ENCODE measurements at regions not wholly inside any gene's neighbourhood (a gene's known extent, or its start where the extent isn't known, plus 50 kb on each side); places are given as distances from the start of the nearest gene placed in this dataset.

GRCh38 chr1:234875328-234875952 is 253.2 kb downstream of the TOMM20 start (continued):
- peak; percentile 74; the same call in 1 of the 2 replicates for TF ChIP-seq BRD4 (CRISPR knock-in tag; IDR thresholded peaks at IDR 0.05)
- TF ChIP-seq GATA4 (IDR thresholded peaks at IDR 0.05; ENCODE audit: borderline replicate concordance, low read depth), result peak; percentile 81; the same call in 1 of the 2 replicates
- peak; percentile 88 for TF ChIP-seq FOXP4 (CRISPR knock-in tag; IDR thresholded peaks at IDR 0.05)
- TF ChIP-seq HNF4G (IDR thresholded peaks at IDR 0.05; ENCODE audit: borderline replicate concordance, low read depth, low read length), result peak; percentile 92
- TF ChIP-seq HNF4G (CRISPR knock-in tag; IDR thresholded peaks at IDR 0.05; ENCODE audit: borderline replicate concordance, low read depth), result peak; percentile 17; the same call in 1 of the 2 replicates
- peak; percentile 40; the same call in 1 of the 2 replicates for TF ChIP-seq CREB3 (CRISPR knock-in tag; IDR thresholded peaks at IDR 0.05)
- TF ChIP-seq ZNF441 (CRISPR knock-in tag; IDR thresholded peaks at IDR 0.05; ENCODE audit: borderline replicate concordance), result peak; percentile 21; the same call in 1 of the 2 replicates
- TF ChIP-seq AGO2 (optimal IDR thresholded peaks at IDR 0.05; ENCODE audit: low read depth, low read length), result peak; percentile 97
- 0 out of 2 replicates have a peak, but pooled peaks have one; percentile 17 for TF ChIP-seq KMT2B (CRISPR knock-in tag; IDR thresholded peaks at IDR 0.05)
- TF ChIP-seq TARDBP (CRISPR knock-in tag; IDR thresholded peaks at IDR 0.05), result 0 out of 2 replicates have a peak, but pooled peaks have one; percentile 24
- TF ChIP-seq SP2 (CRISPR knock-in tag; IDR thresholded peaks at IDR 0.05), result no peak
- TF ChIP-seq FOSL2 (CRISPR knock-in tag; IDR thresholded peaks at IDR 0.05), result peak; percentile 62
- TF ChIP-seq PHF8 (CRISPR knock-in tag; IDR thresholded peaks at IDR 0.05), result peak; percentile 52
- no peak for TF ChIP-seq HNRNPLL (IDR thresholded peaks at IDR 0.05; ENCODE audit: low read depth, low read length, poor library complexity, severe bottlenecking)
- peak; percentile 56; the same call in 1 of the 2 replicates for TF ChIP-seq KAT8 (CRISPR knock-in tag; IDR thresholded peaks at IDR 0.05)
- peak; percentile 88; the same call in 1 of the 2 replicates for TF ChIP-seq ZBTB7B (CRISPR knock-in tag; IDR thresholded peaks at IDR 0.05)
- peak; percentile 97; the same call in 1 of the 2 replicates for TF ChIP-seq ZBTB26 (CRISPR knock-in tag; IDR thresholded peaks at IDR 0.05; ENCODE audit: borderline replicate concordance)
- TF ChIP-seq ATF2 (CRISPR knock-in tag; IDR thresholded peaks at IDR 0.05), result peak; percentile 83; the same call in 1 of the 2 replicates
- peak; percentile 44; the same call in 1 of the 2 replicates for TF ChIP-seq ZNF878 (CRISPR knock-in tag; IDR thresholded peaks at IDR 0.05)
- TF ChIP-seq YEATS4 (CRISPR knock-in tag; IDR thresholded peaks at IDR 0.05; ENCODE audit: borderline replicate concordance), result peak; percentile 66
- TF ChIP-seq HCFC1 (IDR thresholded peaks at IDR 0.05; ENCODE audit: low read depth, low read length), result no peak
- peak; percentile 21; the same call in 1 of the 2 replicates for TF ChIP-seq DNMT1 (CRISPR knock-in tag; IDR thresholded peaks at IDR 0.05)
- TF ChIP-seq SIX1 (CRISPR knock-in tag; IDR thresholded peaks at IDR 0.05; ENCODE audit: borderline replicate concordance), result peak; percentile 86; the same call in 1 of the 2 replicates
- TF ChIP-seq HDAC1 (CRISPR knock-in tag; IDR thresholded peaks at IDR 0.05), result peak; percentile 70; the same call in 1 of the 2 replicates
- TF ChIP-seq ZNF644 (CRISPR knock-in tag; IDR thresholded peaks at IDR 0.05; ENCODE audit: low read depth), result peak; percentile 61
- peak; percentile 84 for TF ChIP-seq ETV5 (CRISPR knock-in tag; IDR thresholded peaks at IDR 0.05; ENCODE audit: borderline replicate concordance)
